Activated CD4-positive, alpha-beta T cell treated with anti-CD3 and anti-CD28 coated beads, Interleukin-2, amount 50 U/mL, for 4 hours (primary cell): ENCODE measurements at regions not wholly inside any gene's neighbourhood (a gene's known extent, or its start where the extent isn't known, plus 50 kb on each side); places are given as distances from the start of the nearest gene placed in this dataset.

ENCODE experiments used
- DNase-seq, 2 experiments: peaks; one replicate each; pipeline ENCODE4 v3.0.0-alpha.2; 2020

DNA sequence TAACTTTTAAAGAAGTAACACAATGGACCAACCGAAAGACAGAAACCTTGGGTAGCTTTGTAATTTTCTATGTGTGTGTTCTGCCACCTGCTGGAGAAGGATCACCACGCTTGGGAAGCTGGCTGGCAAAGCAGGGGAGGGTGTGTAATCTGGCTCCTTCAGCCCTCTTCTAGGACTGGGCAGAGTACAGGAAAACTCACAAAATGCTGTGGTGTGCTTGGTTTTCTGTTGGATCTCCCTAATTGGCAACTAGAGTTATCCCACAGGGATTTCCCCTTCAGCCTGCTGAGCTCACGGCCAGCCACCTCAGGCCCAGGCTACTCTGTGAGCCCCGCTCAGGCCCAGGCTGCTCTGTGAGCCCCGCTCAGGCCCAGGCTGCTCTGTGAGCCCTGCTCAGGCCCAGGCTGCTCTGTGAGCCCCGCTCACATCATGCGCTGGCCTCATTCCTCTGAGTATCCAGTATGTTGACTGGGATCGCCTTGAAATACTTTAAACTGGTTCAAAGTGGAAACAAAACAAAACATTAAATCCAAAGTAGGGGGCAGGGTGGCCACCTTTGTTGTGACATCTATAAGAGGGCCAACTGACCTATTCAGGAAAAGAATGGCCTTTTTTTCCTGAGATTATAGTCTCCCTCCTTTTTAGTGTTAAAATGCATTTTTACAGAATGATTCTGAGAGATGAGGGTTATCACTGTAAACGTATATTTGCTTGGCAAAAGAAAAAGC lies 52.0 kb upstream of the RNU6-8 start:
- peak; percentile 33 to 37 for DNase-seq

GRCh38 chr14:32255789-32256188 lies 52.7 kb upstream of the RNU6-8 start:
- no peak for DNase-seq

- DNase-seq = no peak
These were observed 53.5 kb upstream of the RNU6-8 start for GRCh38 chr14:32256576-32256975.

DNA sequence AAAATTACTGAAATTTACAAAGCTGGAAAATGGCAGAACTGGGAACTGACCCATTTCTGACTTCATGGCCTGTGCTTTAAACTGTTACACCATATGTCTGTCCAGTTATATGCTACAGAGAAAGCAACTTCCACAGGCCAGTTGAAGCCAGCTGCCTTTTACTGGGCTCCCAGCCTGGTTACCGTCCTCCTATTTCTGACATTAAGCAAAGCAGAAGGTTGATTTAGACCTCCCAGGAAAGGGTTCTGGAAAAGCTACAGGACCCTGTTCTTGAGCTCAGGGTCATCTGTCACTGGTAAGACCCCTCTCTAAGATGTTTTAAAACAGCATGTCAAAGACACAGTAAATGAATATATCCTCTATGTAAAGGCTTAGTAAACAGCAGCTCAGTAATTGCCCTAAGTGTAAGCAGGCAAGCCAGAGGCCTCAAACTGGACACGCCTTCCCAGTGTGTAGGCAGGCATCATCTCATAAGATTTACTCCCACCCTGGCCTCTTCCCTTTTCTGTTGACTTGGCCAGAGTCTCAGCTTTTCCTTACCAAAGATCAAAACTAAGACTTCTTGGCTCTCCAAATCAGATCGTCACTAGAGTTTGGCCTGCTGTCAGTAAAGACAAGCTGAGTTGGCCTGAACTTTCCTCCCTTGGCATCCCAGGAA lies 55.4 kb upstream of the RNU6-8 start:
- no peak for DNase-seq

DNA sequence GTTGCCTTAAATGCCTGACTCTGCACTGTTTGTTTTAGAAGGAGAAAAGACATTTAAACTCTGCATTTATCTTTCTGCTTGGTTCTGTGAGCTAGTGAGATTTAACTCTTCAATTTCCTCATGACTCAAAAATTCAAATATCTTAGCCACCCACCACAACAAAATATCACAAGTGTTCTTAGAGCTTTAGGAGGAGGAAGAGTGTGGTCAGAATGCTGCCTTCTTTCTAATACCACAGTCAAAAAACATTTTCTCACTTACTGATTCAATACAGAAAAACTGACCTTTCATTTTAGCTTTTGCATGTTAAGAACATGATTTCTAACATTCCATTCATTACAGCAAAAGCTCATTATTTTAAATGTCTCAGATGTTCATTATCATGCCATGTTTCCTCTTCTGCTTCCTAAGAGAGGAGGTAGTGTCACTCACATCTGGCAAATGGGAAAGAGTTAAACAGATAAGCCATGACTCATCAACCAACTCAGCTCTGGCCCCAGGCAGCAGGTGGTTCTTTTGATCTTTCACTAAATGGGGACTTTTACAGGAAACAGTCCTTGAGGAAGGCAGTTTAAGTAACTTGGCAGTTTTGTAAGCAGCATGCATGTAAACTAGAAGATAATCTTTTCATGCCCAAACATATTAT lies 56.4 kb upstream of the RNU6-8 start:
- no peak for DNase-seq

DNA sequence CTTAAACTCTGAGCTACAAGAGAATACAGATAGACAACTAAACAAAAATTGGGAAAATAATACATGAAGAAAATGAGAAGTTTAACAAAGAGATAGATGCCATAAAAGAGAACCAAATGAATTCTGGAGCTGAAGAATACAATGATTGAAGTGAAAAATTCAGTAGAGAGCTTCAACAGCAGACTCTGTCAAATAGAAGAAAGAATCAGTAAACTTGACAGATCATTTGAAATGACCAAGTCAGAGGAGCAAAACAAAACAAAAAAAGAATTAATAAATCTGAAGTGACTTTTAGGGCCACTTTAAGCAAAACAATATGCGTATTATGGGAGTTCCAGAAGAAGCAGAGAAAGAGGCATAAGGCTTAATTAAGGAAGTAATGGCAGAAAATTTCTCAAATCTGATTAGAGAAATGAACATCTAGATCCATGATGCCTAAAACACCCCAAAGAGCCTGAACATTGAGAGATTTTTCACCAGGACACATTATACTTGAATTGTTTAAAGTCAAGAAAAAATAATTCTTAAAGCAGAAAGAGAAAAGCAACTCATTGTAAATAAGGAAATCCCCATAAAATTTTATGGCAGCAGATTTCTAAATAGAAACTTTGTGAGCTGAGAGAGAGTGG lies 61.0 kb upstream of the RNU6-8 start:
- DNase-seq = no peak

GRCh38 chr14:32265584-32265983 lies 62.5 kb upstream of the RNU6-8 start:
- DNase-seq = no peak

GRCh38 chr14:32277998-32278397 lies 51.1 kb upstream of the AKAP6 start:
- DNase-seq = no peak
